HG03378 (cell line): ENCODE measurements at regions not wholly inside any gene's neighbourhood (a gene's known extent, or its start where the extent isn't known, plus 50 kb on each side); places are given as distances from the start of the nearest gene placed in this dataset.
"Not testable (repeated sequence)": the region's sequence is repeated elsewhere in the genome, so short reads cannot be mapped to it uniquely, and the experiment has no call there.

Experiments used
- ATAC-seq: cut with Tn5 transposase; IDR thresholded peaks from one replicate; pipeline ENCODE4 v1.9.1; 2021; ENCODE audit warnings: mild to moderate bottlenecking, moderate library complexity; ENCODE audit not compliant: unreplicated experiment

DNA sequence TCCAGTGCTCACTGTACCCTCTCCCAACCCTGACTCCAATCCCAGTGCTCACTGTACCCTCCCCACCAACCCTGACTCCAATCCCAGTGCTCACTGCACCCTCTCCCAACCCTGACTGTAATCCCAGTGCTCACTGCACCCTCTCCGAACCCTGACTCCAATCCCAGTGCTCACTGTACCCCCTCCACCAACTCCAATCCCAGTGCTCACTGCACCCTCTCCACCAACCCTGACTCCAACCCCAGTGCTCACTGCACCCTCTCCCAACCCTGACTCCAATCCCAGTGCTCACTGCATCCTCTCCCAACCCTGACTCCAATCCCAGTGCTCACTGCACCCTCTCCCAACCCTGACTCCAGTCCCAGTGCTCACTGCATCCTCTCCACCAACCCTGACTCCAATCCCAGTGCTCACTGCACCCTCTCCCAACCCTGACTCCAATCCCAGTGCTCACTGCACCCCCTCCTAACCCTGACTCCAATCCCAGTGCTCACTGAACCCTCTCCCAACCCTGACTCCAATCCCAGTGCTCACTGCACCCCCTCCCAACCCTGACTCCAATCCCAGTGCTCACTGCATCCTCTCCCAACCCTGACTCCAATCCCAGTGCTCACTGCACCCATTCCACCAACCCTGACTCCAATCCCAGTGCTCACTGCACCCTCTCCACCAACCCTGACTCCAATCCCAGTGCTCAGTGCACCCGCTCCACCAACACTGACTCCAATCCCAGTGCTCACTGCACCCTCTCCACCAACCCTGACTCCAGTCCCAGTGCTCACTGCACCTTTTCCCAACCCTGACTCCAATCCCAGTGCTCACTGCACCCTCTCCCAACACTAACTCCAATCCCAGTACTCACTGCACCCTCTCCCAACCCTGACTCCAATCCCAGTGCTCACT, 136.3 kb upstream of the ZNF618 start:
- ATAC-seq: not testable (repeated sequence)

DNA sequence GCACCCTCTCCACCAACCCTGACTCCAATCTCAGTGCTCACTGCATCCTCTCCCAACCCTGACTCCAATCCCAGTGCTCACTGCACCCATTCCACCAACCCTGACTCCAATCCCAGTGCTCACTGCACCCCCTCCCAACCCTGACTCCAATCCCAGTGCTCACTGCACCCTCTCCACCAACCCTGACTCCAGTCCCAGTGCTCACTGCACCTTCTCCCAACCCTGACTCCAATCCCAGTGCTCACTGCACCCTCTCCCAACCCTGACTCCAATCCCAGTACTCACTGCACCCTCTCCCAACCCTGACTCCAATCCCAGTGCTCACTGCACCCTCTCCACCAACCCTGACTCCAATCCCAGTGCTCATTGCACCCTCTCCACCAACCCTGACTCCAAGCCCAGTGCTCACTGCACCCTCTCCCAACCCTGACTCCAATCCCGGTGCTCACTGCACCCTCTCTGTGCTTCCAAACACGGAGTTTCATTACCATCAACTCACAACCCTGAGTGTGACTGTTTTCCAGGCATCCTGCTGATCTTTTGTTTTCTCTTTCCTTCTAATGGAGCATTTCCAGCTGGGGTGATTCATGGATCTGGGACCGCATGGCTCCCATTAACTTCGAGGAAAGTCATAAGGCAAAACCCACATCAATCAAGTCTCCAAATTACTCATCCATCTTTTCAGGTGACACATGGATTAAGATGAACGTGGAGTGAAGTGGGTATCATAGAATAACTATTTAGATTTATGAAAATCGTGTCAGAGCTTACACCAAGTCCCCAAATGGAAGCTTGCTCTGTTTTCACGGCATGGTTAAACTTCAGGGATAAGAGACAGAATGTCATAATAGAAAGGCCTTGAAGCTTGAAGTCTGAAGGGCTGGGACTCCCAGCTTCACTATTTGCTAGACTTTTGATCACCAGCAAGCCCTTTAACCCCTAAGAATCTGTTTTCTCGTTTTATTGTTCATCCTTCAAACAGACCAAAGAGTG, 135.3 kb upstream of the ZNF618 start:
- ATAC-seq: not testable (repeated sequence)

DNA sequence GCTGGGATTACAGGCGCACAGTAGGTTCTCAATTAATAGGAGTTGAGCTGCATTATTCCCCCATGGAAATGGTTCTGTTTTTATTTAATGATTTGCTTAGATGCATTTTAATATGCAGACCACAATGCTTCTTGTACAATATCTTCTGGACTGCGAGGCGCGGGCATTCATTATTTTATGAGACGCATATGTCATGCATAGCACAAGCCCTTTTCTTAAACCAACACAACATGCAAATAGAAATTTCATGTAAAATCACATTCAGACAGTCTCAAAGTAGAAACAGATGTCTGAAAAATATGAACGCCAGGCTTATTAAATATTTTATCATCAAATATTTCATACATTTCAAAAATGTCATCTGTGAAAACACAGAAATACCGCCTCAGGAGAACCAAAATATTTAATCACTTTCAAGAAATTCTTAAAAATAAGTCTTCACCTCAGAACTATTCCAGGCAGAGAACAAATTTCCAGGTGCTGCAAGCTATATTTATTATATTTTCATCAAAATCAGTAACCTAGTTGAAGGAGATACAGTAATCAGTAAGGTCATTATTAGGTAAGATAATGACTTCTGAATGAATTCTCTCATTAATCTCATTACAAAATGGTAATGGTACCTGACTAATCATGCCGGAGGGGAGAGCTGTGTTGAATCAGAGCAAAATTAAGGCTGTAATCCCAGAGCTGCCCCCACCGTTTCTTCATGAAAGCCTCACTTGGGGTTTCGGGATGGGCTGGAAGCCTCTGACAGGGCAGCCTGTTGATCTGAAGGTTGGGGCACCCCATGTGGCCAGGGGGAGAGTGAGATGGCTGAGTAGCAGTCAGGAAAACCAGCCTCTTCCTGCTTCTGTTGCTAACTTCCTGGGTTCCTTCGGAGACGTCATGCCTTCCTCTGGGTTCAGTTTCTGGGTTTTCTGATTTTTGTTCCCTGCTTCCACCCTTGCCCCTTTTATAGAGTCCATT, 133.9 kb upstream of the ZNF618 start:
- ATAC-seq: no peak

DNA sequence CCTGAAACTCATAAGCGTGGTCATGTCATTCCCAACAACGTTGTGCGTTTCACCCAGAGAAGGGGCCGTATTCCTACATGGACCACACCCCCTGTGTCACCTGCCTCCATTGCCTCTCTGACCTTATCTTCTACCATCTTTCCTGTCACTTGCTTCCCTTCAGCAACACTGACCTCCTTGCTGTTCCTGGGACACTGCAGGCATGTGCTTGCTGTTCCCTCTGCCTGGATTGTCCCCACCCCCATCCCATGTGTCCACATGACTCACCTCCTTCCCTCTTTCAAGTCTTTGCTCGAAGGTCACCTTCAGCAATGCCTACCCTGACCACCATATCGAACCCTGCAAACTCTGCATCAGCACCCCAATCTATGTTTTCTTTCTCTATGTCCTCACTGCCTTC, 133.2 kb upstream of the ZNF618 start:
- ATAC-seq: no peak

DNA sequence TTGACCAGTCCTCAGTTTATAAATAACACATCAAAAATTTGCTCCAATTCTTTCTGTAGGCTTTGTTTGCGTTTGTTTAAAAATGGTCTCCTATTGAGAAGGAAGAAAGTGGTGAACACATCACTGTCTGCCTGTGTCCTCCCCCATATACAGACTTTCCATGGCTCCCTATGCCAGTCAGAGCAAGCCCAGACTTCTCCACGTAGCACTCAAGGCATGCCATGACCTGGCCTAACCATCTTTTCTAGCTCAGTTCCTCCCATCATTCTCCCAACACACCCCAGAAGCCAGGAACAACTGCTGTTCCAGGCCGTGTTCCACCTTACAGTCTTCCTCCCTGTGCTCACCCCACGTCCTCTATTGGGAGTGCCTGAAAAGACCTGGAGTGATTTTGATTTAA, 129.6 kb upstream of the ZNF618 start:
- ATAC-seq: no peak

DNA sequence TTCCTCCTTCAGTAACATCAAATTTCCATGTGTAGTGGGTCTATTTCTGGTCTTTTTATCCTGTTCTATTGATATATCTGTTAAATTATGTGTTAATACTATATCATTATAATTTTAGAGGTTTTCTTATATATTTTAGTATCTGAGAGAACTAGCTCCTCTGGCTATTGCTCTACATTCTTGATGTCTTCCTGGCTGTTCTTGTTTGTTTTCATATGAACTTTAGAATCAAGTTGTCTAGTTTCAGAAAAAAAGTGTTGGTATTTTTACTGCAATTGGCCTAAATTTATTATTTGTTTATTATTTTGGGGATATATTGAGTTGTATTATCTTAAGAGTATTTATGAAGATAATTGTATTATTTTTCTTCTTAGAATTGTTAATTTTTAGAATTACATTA, 128.0 kb upstream of the ZNF618 start:
- ATAC-seq: no peak

DNA sequence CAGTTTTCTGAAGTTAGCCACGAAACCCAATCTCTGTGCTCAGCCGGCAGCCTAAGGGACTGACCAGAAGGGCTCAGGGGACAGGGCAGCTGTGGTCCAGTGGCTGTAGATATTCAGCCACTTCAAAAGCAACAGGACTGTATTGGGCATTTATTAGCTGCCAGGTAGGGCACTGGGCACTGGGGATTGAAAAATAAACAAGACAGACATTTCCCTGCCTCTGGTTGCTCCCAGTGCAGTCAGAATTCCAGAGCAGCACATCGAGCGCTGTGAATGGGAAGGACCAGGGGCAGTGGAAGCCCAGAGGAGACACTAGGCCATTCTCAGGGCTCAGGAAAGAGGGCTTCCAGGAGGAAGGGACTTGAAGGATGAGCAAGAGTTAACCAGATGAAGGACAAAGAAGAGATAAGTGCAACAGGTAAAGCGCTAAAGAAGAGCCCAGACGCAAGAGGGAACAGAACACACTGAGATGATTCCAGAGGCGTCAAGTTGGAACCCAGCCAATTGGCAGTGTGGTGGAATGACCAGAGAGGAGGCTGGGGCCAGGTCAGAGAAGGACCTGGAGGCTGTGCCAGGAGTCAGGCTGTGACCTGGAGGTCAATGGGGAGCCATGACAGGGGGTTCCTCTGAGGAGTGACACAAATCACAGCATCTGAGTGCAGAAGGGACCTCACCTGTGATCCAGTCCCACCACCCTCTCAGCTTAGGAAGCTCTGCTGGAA, 122.5 kb upstream of the ZNF618 start:
- ATAC-seq: no peak

DNA sequence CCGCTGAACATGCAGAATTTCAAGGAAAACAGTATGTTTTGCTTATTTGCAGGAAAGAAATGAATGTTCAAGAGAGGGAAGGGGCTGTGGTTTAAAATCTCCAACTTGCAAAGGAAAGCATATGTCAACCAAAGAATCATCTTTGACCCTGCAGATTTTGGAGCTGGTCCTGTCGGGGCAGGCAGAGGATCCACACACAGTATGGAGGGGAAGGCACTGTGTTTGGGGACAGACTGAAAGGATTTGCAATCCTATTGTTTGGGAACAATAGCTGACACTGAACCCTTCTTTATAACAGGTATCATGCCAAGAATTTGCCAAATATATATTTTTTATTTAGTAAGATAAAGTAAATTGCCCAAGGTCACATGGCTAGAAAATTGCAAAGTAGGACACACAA, 121.4 kb upstream of the ZNF618 start:
- ATAC-seq: no peak

DNA sequence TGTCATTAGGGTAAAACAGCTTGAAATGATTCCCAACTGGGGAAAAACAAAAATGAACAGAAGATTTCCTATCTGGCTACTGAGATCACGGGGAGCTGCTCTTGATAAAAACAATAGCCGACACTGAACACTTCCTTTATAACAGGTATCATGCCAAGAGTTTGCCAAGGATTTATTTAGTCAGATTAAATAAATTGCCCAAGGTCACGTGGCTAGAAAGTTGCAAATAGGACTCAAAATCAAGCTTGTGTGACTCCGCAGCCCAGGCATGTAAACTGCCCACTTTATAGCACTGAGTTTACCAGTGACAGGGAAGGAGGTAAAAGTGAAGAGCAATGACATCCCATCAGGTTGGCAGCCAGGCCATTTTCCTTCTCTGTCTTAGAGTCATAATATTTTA, 120.7 kb upstream of the ZNF618 start:
- no peak for ATAC-seq

DNA sequence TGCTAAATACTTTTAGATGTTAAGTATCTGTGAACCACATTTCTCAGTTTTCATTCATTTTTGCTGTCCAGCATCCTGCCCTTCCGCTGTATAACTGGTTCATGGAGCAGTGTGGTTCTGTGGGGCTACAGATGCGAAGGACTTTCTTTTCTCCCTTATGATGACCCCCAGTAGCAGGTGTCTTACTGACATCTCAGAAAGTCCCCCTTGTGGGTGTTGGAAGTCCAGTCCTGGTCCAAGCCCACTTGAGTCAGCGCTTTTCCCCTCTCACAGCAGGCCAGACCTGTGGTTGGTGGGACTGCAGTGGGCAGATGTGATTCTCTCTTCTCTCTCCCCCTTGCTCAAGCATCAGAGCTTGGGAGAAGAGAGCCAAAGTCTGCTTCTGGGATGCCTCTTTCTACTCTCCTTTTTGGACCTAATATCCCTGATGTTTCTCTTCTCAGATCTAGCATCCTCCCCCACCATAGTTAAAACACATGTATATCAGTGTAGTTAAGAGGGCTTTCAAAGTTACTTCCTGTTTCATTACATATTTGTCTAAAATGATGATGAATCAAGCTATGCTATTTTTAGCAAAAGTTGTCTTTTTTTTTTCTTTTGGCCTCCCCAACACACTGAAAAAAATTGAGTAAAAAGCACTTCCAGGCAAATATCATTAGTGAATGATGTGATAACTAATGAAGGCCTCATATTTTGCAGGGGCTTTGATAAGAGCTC, 119.5 kb upstream of the ZNF618 start:
- no peak for ATAC-seq

DNA sequence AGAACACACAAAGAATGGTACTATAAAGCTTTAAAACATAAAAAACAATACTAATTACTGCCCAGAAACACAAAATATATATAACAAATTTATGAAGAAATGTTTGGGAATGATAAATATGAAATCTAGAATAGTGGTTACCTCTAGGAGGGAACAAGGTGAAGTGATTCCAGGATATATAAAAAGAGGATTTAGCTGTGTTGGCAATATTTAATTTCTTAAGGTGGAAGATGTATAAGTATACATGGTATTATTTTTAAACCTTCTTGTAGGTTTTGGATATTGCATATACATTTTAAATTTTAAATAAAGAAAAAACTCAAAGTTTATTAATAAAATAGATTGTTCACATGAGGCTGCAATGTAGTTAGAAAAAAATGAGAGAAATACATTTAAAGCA, 112.7 kb upstream of the ZNF618 start:
- ATAC-seq: no peak

DNA sequence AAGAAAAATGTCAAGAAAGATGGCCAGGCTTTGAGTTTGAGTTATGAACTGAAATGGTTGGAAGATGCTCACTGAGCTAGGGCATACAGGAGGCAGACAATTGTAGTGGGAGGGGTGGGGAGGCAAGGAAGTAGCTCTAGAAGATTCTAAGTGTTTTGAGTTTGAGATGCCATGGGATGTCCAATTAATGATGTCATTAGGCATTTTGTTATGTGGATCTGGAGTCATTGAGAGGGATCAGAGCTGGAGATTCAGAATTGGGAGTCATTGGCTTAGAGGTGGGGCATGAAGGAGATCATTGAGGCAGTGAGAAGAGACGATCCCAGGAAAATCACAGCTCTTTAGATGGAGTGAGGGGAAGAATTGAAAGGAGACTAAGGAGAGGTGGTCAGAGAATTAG, 111.5 kb upstream of the ZNF618 start:
- no peak for ATAC-seq

DNA sequence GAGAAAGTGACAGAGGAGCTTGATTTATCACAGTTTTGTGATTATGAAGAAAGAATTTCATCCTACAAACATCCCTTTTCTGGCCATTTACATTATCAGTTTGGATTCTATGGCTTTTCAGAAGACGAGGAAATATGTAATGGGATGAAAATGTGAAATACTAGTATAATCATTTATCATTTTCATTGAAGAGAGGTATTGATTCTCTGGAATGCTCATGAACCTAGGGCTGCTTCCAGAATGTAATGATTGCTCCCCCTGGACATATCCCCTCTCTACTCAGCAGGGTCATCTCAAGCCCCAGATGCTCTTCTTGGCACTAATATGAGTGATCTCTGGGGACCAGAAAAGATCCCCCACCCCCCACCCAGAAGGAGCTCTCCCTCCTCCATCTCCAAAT, 106.7 kb upstream of the ZNF618 start:
- no peak for ATAC-seq

DNA sequence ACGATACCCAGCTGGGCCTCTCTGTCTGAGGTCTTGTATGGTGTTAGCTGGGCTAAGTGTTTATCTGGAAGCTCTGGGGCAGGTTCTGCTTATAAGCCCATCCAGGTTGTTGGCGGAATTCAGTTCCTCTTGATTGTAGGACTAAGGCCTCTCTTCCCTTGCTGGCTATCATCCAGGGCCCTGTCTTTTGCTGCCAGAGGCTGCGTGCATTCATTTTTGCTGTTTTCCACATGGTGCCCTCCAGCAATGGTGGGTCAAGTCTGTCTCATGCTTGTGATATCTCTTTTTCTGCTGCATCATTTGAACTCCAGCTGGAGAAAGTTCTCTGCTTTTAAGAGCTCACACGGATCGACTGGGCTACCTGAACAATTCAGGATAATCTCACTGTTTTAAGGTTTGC, 105.7 kb upstream of the ZNF618 start:
- no peak for ATAC-seq

DNA sequence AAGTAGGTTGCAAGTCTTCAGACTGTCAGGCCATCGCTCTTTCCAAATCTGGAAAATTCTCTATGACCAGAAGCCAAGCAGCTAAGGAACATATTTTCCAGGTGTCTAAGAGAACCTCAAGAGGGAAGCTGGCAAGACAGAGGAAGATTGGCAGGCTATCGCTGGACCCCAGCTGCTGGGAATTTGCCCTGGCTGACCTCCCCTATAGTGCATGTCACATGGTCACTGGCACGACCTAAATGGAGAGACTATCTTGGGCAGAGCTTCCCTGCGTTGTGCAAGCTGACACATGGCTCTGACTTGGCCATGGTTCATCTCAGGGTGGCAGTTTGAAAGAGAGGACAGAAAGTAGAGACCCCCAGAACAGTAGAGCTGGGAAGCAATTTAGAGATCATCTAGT, 104.9 kb upstream of the ZNF618 start:
- ATAC-seq: no peak

DNA sequence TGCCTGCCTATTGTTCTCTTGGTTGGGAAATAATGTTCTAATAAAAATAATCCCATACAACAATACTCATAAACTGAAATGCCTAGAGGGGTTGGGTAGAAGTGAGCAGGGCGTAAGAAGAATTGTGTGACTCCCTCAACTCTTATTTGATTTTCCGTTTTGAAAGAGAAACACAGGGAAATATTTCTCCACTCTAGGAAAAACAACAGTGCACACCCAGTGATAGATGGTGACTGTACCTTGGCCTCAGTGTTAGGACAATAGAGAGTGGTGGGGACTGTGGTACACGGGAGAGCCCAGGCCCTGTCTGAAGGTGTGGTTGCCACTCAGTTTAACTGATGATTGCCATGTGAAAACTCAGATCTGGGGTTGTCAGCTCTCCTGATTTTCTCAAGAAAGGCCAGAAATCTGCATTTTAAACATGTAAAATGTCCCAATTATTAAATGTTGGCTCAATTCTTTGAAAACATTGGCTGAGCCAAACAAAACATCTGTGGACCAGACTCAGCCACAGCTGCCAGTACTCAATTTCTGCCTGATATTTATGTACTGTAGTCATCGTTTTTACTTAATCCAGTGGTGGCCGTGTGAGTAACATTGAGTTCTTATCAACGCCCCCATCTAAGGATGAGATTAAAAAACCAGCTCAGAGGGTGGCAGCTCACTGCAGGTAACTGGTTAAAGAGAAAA, 103.8 kb upstream of the ZNF618 start:
- no peak for ATAC-seq

DNA sequence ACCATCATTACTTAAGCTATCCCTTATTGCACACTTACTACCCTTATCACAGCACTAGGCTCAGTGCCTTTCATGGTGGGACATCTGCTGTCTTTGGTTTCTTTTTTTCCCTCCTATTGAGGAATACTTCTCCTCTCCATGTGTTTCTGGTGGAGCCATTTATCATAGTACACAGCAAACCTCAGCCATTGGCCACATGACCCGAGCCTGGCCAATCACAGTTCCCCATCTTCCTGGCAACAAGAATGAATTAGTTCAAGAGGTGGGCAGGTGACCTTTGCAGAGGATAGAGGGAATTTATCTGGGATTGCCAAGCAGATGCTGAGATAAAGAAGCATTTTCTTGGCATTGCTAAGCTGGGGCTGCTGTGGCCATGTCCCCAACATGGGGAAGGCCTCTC, 101.1 kb upstream of the ZNF618 start:
- no peak for ATAC-seq

DNA sequence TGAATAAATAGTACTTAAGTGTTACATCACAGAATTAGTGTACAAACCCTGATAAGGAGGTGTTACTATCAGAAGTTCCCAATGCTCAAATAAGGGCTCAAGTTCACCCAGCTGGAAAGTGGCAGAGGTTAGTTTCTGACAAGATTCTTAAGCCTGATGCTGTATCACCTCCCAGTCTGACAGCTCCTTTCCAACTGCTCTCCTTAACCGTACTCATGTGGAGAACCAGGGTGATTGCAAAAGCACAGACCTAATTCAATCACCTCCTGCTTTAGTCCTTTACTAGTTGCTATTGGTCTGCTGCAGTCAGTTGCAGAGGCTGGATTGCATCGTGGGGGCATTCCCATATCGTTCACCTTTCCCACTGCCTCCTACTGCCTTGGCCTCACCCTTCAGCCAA, 100.4 kb upstream of the ZNF618 start:
- no peak for ATAC-seq

DNA sequence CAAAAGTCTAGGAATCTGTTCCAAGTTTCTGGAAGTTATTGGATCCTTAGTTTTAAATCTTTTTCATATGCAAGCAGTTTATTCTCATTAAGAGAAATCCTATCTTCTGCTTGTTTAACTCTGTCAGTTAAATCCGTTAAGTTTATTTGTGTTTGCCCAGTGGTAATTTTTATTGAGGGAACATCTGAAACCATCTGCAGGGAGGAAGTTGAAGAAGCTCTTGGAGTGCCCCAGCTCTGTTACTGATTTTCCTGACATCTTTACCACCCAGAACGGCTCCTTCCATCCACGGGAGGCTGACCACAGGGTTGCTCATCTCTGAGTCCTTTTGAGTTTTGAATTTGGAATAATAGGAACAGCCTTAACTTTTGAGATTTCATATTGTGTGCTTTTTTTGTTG, 99.9 kb upstream of the ZNF618 start:
- ATAC-seq: no peak
